OCI-LY7 (cell line): ENCODE measurements at regions not wholly inside any gene's neighbourhood (a gene's known extent, or its start where the extent isn't known, plus 50 kb on each side); places are given as distances from the start of the nearest gene placed in this dataset.

ENCODE experiments used
- BruUV-seq: library from RNA; stranded (reverse); fragments of 400-500 nt; replicated peaks from 2 replicates; lab custom pipeline; 2021; lab: Mats Ljungman, UMichigan
- CTCF ChIA-PET: fragments of 300-600 bp; sonication (Branson Sonifier 250); formaldehyde crosslinking; loops from one replicate; lab custom pipeline; 2022; ENCODE audit warnings: antibody characterized with exemption; ENCODE audit not compliant: unreplicated experiment; lab: Charles Lee
- POLR2A ChIA-PET: fragments of 300-600 bp; sonication (Branson Sonifier 250); formaldehyde crosslinking; loops from one replicate; lab custom pipeline; 2022; ENCODE audit warnings: antibody characterized with exemption; lab: Charles Lee
- DNase-seq: peaks from one replicate; pipeline ENCODE4 v3.0.0-alpha.2; 2015; ENCODE audit warnings: low spot score
- H2AFZ ChIP-seq: fragments of 200-600 bp; sonication (generic), shearing (Covaris generic); 2 replicates; pipeline ENCODE4 v1.6.1; 2014; ENCODE audit warnings: mild to moderate bottlenecking, antibody characterized with exemption, low read length, moderate library complexity
- H3K27ac ChIP-seq: fragments of 200-600 bp; sonication (generic); 2 replicates; pipeline ENCODE4 v1.5.1; 2014; ENCODE audit warnings: mixed run types, low read depth, mild to moderate bottlenecking, moderate library complexity, low read length, inconsistent platforms; ENCODE audit not compliant: poor library complexity, severe bottlenecking
- H3K36me3 ChIP-seq: fragments of 200-600 bp; sonication (generic); 2 replicates; pipeline ENCODE4 v1.6.1; 2014; ENCODE audit warnings: mild to moderate bottlenecking, antibody characterized with exemption, low read length, moderate library complexity, mixed read lengths; ENCODE audit not compliant: insufficient read depth
- H3K4me1 ChIP-seq: fragments of 200-600 bp; sonication (generic); 2 replicates; pipeline ENCODE4 v1.5.1; 2014; ENCODE audit warnings: mild to moderate bottlenecking, low read length; ENCODE audit not compliant: insufficient read depth, poor library complexity, severe bottlenecking
- H3K4me2 ChIP-seq: fragments of 200-600 bp; sonication (generic); 2 replicates; pipeline ENCODE4 v1.6.1; 2014; ENCODE audit warnings: mild to moderate bottlenecking, low read length
- H3K4me3 ChIP-seq: fragments of 200-600 bp; sonication (generic); 2 replicates; pipeline ENCODE4 v1.5.1; 2014; ENCODE audit warnings: mild to moderate bottlenecking, low read depth, low read length; ENCODE audit not compliant: poor library complexity, severe bottlenecking
- H3K79me2 ChIP-seq: fragments of 200-600 bp; sonication (generic); 2 replicates; pipeline ENCODE4 v1.6.1; 2016; ENCODE audit warnings: low read depth, mild to moderate bottlenecking, low read length, moderate library complexity, mixed read lengths; ENCODE audit not compliant: insufficient read depth
- H3K9me2 ChIP-seq: fragments of 200-600 bp; sonication (generic); 2 replicates; pipeline ENCODE4 v1.6.1; 2016; ENCODE audit warnings: mild to moderate bottlenecking, low read length, mixed read lengths; ENCODE audit not compliant: insufficient read depth
- H3K9me3 ChIP-seq: fragments of 200-600 bp; sonication (generic); 2 replicates; pipeline ENCODE4 v1.6.1; 2014; ENCODE audit warnings: mild to moderate bottlenecking, mixed run types, low read length, mixed read lengths
- H4K20me1 ChIP-seq: fragments of 200-600 bp; sonication (generic); 2 replicates; pipeline ENCODE4 v1.6.1; 2014; ENCODE audit warnings: mild to moderate bottlenecking, antibody characterized with exemption, low read length, moderate library complexity, mixed read lengths; ENCODE audit not compliant: insufficient read depth
- CTCF ChIP-seq: fragments of 200-600 bp; sonication (generic); conservative IDR thresholded peaks from 2 replicates; pipeline ENCODE4 v1.5.1; 2014; ENCODE audit warnings: mild to moderate bottlenecking, antibody characterized with exemption, low read length, moderate library complexity, mixed read lengths
- EZH2phosphoT487 ChIP-seq: fragments of 200-600 bp; sonication (generic); IDR thresholded peaks from 2 replicates; pipeline ENCODE4 v1.6.1; 2018; ENCODE audit warnings: low read depth, borderline replicate concordance, mild to moderate bottlenecking, mixed run types, antibody characterized with exemption, low read length, moderate library complexity, mixed read lengths
- intact Hi-C: fragments of 100-400 bp; cut with micrococcal nuclease; formaldehyde crosslinking; loops from one replicate; pipeline ENCODE4 v1.10.0; 2022; ENCODE audit not compliant: unreplicated experiment

DNA sequence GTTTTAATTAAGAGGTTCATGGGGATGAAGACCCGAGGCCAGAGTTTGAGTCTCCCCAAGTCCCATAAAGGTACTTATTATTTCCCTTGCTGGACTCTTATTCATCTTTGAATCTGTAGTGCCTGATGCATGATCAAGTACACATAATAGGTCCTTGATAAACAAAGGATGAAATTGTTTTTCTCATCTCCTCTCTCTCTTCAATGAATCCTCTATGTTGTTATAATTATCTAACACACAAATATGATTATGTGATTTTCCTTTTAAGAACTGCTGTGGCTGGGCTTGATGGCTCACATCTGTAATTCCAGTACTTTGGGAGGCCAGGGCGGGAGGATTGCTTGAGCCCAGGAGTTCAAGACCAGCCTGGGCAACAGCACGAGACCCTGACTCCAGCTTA lies 117.7 kb downstream of the BAMBI start:
- CTCF ChIA-PET: no interaction called here
- Histone ChIP-seq H3K9me2 (no peaks in the 10 kb centered on the region), H3K36me3 (no peaks in the 10 kb centered on the region), H3K4me3 (no peak overlapping the region), H3K9me3 (no peaks in the 10 kb centered on the region), H4K20me1 (no peaks in the 10 kb centered on the region), H3K4me2 (no peak overlapping the region), H2AFZ (no peak overlapping the region), H3K79me2 (no peaks in the 10 kb centered on the region), H3K27ac (no peak overlapping the region), H3K4me1 (no peaks in the 10 kb centered on the region)
- DNase-seq: no peak
- no peak for TF ChIP-seq EZH2phosphoT487
- no peak for TF ChIP-seq CTCF
- intact Hi-C loops: no loop called here
- no TSS peak for BruUV-seq
- POLR2A ChIA-PET: no interaction called here

DNA sequence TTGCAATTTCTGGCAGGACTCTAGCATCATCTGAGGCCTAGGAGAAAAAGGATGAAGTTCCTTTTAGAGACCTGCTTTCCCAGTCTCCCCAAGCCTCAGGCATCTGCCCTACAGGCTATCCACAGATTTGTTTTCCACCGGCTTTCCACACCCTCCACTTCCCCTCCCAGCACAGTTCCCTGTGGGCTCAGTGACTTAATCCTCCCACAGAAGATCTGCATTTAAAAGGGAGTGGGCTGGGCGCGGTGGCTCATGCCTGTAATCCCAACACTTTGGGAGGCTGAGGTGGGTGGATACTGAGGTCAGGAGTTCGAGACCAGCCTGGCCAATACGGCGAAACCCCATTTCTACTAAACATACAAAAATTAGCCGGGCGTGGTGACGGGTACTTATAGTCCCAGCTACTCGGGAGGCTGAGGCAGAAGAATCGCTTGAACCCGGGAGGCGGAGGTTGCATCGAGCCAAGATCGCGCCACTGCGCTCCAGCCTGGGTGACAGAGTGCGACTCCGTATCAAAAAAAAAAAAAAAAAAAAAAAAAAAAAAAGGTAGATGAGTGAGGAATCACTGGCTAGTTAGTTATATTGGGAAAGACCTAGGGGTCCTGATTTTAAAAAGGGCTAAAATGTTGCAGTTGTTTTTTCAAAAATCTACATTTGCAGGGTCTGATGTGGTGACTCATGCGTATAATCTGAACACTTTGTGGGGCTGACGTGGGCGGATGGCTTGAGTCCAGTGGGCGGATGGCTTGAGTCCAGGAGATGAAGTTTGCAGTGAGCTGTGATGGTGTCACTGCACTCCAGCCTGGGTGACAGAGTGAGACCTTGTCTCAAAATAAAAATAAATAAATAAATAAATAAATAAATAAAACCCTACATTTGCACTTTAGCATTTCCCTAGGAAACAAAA lies 119.5 kb downstream of the BAMBI start:
- Histone ChIP-seq H3K4me2 (no peak overlapping the region), H2AFZ (no peak overlapping the region), H4K20me1 (no peaks in the 10 kb centered on the region), H3K36me3 (no peaks in the 10 kb centered on the region), H3K4me1 (no peaks in the 10 kb centered on the region), H3K9me2 (no peaks in the 10 kb centered on the region), H3K4me3 (no peak overlapping the region), H3K79me2 (no peaks in the 10 kb centered on the region), H3K9me3 (no peaks in the 10 kb centered on the region), H3K27ac (no peak overlapping the region)
- intact Hi-C loops: no loop called here
- ChIA-PET CTCF (no interaction called here), POLR2A (interaction anchor here (0.6 to 0.7 kb wide), 2 partner anchors 22 to 29 kb away, joined by 3 to 4 read pairs; no protein-coding TSS in a partner anchor)
- TF ChIP-seq CTCF (no peak), EZH2phosphoT487 (no peak)
- DNase-seq: no peak
- no TSS peak for BruUV-seq

GRCh38 chr10:28797904-28798371 lies 120.6 kb downstream of the BAMBI start:
- H3K27ac ChIP-seq: no peak overlapping the region
- no peak overlapping the region for H2AFZ ChIP-seq
- DNase-seq: no peak
- H3K9me3 ChIP-seq: no peaks in the 10 kb centered on the region
- TF ChIP-seq CTCF (no peak), EZH2phosphoT487 (no peak)
- no TSS peak for BruUV-seq
- ChIA-PET POLR2A (interaction anchor here (0.6 to 0.7 kb wide), 2 partner anchors 23 to 30 kb away, joined by 3 to 4 read pairs; no protein-coding TSS in a partner anchor), CTCF (no interaction called here)
- H3K4me1 ChIP-seq: no peaks in the 10 kb centered on the region
- no peaks in the 10 kb centered on the region for H3K36me3 ChIP-seq
- no peaks in the 10 kb centered on the region for H3K79me2 ChIP-seq
- no peaks in the 10 kb centered on the region for H3K9me2 ChIP-seq
- intact Hi-C loops: no loop called here
- no peak overlapping the region for H3K4me2 ChIP-seq
- H3K4me3 ChIP-seq: no peak overlapping the region
- no peaks in the 10 kb centered on the region for H4K20me1 ChIP-seq
